Mesendoderm (in vitro differentiated cells): ENCODE measurements at regions not wholly inside any gene's neighbourhood (a gene's known extent, or its start where the extent isn't known, plus 50 kb on each side); places are given as distances from the start of the nearest gene placed in this dataset.

ENCODE experiments used
- DNase-seq: peaks from one replicate; pipeline ENCODE4 v3.0.0; 2013
- H2AK5ac ChIP-seq: 2 replicates; pipeline ENCODE4 v1.6.1; 2013; ENCODE audit warnings: low read length, inconsistent platforms
- H2BK120ac ChIP-seq: 2 replicates; pipeline ENCODE4 v1.6.1; 2013; ENCODE audit warnings: low read depth, mild to moderate bottlenecking, low read length, moderate library complexity, mixed read lengths
- H2BK15ac ChIP-seq: replicated peaks from 2 replicates; pipeline ENCODE4 v1.6.1; 2013; ENCODE audit warnings: low read depth, mild to moderate bottlenecking, moderate library complexity
- H2BK5ac ChIP-seq: 2 replicates; pipeline ENCODE4 v1.6.1; 2013; ENCODE audit warnings: low read length, inconsistent platforms
- H3K18ac ChIP-seq: 2 replicates; pipeline ENCODE4 v1.6.1; 2013; ENCODE audit warnings: mild to moderate bottlenecking, low read length, mixed read lengths
- H3K23ac ChIP-seq: one replicate; pipeline ENCODE4 v1.6.1; 2013; ENCODE audit warnings: low read length
- H3K27ac ChIP-seq: 2 replicates; pipeline ENCODE4 v1.5.1; 2013; ENCODE audit warnings: low read depth, mild to moderate bottlenecking, inconsistent platforms, low read length, moderate library complexity
- H3K27me3 ChIP-seq: 2 replicates; pipeline ENCODE4 v1.6.1; 2013; ENCODE audit warnings: low read length, control low read depth, mild to moderate bottlenecking, inconsistent platforms; ENCODE audit not compliant: insufficient read depth, poor library complexity
- H3K36me3 ChIP-seq: 2 replicates; pipeline ENCODE4 v1.6.1; 2013; ENCODE audit warnings: low read length, inconsistent platforms; ENCODE audit not compliant: control insufficient read depth, insufficient read depth
- H3K4ac ChIP-seq: one replicate; pipeline ENCODE4 v1.6.1; 2013; ENCODE audit warnings: low read depth, mild to moderate bottlenecking, low read length, moderate library complexity
- H3K4me1 ChIP-seq: 2 replicates; pipeline ENCODE4 v1.6.1; 2013; ENCODE audit warnings: low read depth, low read length, inconsistent platforms; ENCODE audit not compliant: control insufficient read depth
- H3K4me2 ChIP-seq: 2 replicates; pipeline ENCODE4 v1.6.1; 2013; ENCODE audit warnings: low read length
- H3K4me3 ChIP-seq: 2 replicates; pipeline ENCODE4 v1.5.1; 2013; ENCODE audit warnings: mild to moderate bottlenecking, low read length
- H3K56ac ChIP-seq: one replicate; pipeline ENCODE4 v1.6.1; 2013; ENCODE audit warnings: low read length
- H3K79me1 ChIP-seq: 2 replicates; pipeline ENCODE4 v1.6.1; 2013; ENCODE audit warnings: low read length, inconsistent platforms
- H3K79me2 ChIP-seq: 2 replicates; pipeline ENCODE4 v1.6.1; 2013; ENCODE audit warnings: mild to moderate bottlenecking, low read length; ENCODE audit not compliant: control insufficient read depth, insufficient read depth
- H3K9ac ChIP-seq: 2 replicates; pipeline ENCODE4 v1.6.1; 2013; ENCODE audit warnings: low read length, inconsistent platforms
- H4K5ac ChIP-seq: one replicate; pipeline ENCODE4 v1.6.1; 2013; ENCODE audit warnings: low read length
- H4K8ac ChIP-seq: one replicate; pipeline ENCODE4 v1.6.1; 2013; ENCODE audit warnings: low read depth, mild to moderate bottlenecking, control low read depth, low read length, moderate library complexity
- WGBS: extraction: QIAGEN DNeasy Blood & Tissue Kit; methylation state at CpG from one replicate; pipeline ENCODE4 v1.1.7; 2013; ENCODE audit warnings: low lambda C conversion rate, missing lambda C conversion rate; ENCODE audit not compliant: insufficient coverage; ENCODE audit errors: extremely low coverage; 5-methylcytosine and 5-hydroxymethylcytosine counted together

DNA sequence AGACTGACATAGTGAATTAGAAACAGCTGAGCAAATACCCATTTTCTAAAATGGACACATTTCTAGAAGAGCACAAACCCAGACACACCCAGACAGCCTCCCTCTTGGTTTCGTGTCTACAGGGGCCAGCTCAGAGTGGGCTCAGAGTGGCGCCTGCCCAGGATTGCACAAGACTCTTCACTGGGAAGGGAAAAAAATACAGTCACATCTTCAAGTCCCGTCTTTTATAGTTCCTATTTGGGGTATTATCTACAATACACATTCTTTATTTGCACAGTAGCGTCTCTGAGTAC is 246.1 kb upstream of the AFDN start:
- Histone ChIP-seq H3K4me2 (no peak overlapping the region), H3K79me1 (no peaks in the 10 kb centered on the region), H3K23ac (no peak overlapping the region), H3K27me3 (no peaks in the 10 kb centered on the region), H3K18ac (no peak overlapping the region), H4K8ac (no peak overlapping the region), H2BK5ac (no peak overlapping the region), H2BK15ac (no peak overlapping the region), H3K4ac (no peak overlapping the region), H3K4me1 (no peaks in the 10 kb centered on the region), H2BK120ac (no peak overlapping the region), H3K4me3 (no peak overlapping the region), H3K36me3 (no peaks in the 10 kb centered on the region), H3K79me2 (no peaks in the 10 kb centered on the region), H2AK5ac (no peak overlapping the region), H3K27ac (no peak overlapping the region), H3K9ac (no peak overlapping the region), H4K5ac (no peak overlapping the region), H3K56ac (no peak overlapping the region)
- no CpG with 5 or more reads among the region's 4 CpGs for WGBS
- DNase-seq: no peak

DNA sequence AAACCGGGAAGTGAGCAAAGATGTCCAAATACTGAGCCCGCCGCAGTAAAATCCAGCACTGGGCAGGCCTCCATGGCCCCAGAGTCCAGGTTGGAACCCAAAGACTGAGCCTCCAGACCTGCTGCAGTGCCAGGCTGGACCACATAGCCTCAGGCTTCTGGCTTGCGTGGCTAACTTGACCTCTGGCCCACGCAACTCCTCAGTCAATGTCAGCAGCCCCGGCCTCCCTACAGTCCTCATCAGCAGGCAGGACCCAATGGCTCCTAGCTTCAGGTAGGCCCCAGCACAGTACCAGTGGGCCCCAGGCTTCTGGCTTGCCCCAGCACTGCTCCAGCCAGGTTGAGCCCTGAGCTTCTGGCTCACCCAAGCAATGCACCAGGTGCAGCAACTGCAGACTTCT is 245.1 kb upstream of the AFDN start:
- Histone ChIP-seq H3K27me3 (no peaks in the 10 kb centered on the region), H3K9ac (no peak overlapping the region), H3K4ac (no peak overlapping the region), H2BK5ac (no peak overlapping the region), H2BK120ac (no peak overlapping the region), H3K79me1 (no peaks in the 10 kb centered on the region), H3K4me3 (no peak overlapping the region), H4K8ac (no peak overlapping the region), H4K5ac (no peak overlapping the region), H3K36me3 (no peaks in the 10 kb centered on the region), H2BK15ac (no peak overlapping the region), H3K4me1 (no peaks in the 10 kb centered on the region), H3K56ac (no peak overlapping the region), H3K18ac (no peak overlapping the region), H2AK5ac (no peak overlapping the region), H3K23ac (no peak overlapping the region), H3K27ac (no peak overlapping the region), H3K79me2 (no peaks in the 10 kb centered on the region), H3K4me2 (no peak overlapping the region)
- no CpG with 5 or more reads among the region's 6 CpGs for WGBS
- no peak for DNase-seq

DNA sequence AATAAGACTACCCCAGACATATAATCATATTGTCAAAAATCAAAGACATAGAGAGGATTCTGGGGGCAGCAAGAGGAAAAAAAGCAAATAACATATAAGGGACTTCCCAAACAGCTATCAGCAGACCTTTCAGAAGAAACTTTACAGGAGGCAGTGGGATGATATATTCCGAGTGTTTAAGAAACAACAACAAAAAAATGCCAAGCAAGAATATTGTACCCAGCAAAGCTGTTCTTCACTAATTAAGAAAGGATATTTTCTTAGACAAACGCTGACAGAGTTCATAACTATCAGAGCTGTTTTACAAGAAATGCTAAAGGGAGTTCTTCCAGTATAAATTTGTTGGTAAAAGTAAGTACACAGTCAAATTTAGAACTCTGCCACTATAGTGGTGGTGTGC is 243.3 kb upstream of the AFDN start:
- DNase-seq: no peak
- no CpG with 5 or more reads among the region's 2 CpGs for WGBS
- H3K56ac ChIP-seq: no peak overlapping the region
- H2BK5ac ChIP-seq: no peak overlapping the region
- no peak overlapping the region for H2BK15ac ChIP-seq
- no peak overlapping the region for H3K18ac ChIP-seq
- no peaks in the 10 kb centered on the region for H3K79me2 ChIP-seq
- no peak overlapping the region for H3K4me3 ChIP-seq
- no peaks in the 10 kb centered on the region for H3K36me3 ChIP-seq
- no peak overlapping the region for H4K8ac ChIP-seq
- no peak overlapping the region for H3K27ac ChIP-seq
- no peaks in the 10 kb centered on the region for H3K4me1 ChIP-seq
- no peak overlapping the region for H3K4ac ChIP-seq
- H4K5ac ChIP-seq: no peak overlapping the region
- no peaks in the 10 kb centered on the region for H3K79me1 ChIP-seq
- H3K4me2 ChIP-seq: no peak overlapping the region
- H3K9ac ChIP-seq: no peak overlapping the region
- no peak overlapping the region for H2AK5ac ChIP-seq
- no peak overlapping the region for H3K23ac ChIP-seq
- H3K27me3 ChIP-seq: no peaks in the 10 kb centered on the region
- no peak overlapping the region for H2BK120ac ChIP-seq

DNA sequence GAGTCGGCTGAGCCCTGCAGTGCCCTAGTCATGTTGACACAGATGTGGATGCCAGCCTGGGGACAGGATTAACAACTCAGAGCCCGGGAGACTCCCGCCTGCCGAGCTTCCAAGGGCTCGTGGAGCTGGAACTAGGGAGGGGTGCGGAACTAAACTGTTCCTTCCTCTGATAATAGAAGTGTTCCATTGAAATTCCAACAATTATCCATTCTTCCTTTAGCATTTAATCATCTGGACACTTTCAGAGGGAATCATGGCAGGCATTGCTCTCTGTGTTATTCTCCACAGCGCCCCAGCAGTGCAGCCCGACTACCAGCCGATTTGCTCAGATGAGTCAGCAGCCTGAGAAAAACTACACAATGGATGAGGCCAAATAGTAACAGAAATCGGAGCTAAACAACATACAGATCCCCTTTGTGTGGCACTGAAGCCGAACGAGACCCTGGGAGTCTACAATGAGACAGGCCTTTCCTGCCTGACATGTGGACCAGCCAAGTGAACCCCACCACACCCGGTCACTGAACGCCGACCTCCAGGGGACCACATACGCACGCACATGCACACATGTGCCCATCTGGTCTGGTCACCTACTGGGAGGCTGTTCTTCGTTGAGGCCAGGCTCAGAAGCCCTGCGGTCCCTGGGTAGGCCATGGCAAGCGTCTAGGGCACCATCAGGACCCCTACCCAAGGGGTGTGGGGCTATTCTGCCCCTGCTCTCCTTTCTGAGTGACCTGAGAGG is 238.4 kb upstream of the AFDN start:
- no peak overlapping the region for H3K56ac ChIP-seq
- no peak overlapping the region for H3K27ac ChIP-seq
- DNase-seq: no peak
- H3K4ac ChIP-seq: no peak overlapping the region
- no peaks in the 10 kb centered on the region for H3K4me1 ChIP-seq
- H3K4me2 ChIP-seq: no peak overlapping the region
- H3K36me3 ChIP-seq: no peaks in the 10 kb centered on the region
- H2AK5ac ChIP-seq: no peak overlapping the region
- no peak overlapping the region for H2BK120ac ChIP-seq
- H3K27me3 ChIP-seq: no peaks in the 10 kb centered on the region
- H2BK5ac ChIP-seq: no peak overlapping the region
- no peaks in the 10 kb centered on the region for H3K79me1 ChIP-seq
- no peaks in the 10 kb centered on the region for H3K79me2 ChIP-seq
- no peak overlapping the region for H4K8ac ChIP-seq
- no peak overlapping the region for H2BK15ac ChIP-seq
- no peak overlapping the region for H3K9ac ChIP-seq
- H3K23ac ChIP-seq: peak overlapping the region; percentile 45
- no peak overlapping the region for H3K18ac ChIP-seq
- no peak overlapping the region for H4K5ac ChIP-seq
- H3K4me3 ChIP-seq: no peak overlapping the region
- WGBS: no CpG with 5 or more reads among the region's 20 CpGs

DNA sequence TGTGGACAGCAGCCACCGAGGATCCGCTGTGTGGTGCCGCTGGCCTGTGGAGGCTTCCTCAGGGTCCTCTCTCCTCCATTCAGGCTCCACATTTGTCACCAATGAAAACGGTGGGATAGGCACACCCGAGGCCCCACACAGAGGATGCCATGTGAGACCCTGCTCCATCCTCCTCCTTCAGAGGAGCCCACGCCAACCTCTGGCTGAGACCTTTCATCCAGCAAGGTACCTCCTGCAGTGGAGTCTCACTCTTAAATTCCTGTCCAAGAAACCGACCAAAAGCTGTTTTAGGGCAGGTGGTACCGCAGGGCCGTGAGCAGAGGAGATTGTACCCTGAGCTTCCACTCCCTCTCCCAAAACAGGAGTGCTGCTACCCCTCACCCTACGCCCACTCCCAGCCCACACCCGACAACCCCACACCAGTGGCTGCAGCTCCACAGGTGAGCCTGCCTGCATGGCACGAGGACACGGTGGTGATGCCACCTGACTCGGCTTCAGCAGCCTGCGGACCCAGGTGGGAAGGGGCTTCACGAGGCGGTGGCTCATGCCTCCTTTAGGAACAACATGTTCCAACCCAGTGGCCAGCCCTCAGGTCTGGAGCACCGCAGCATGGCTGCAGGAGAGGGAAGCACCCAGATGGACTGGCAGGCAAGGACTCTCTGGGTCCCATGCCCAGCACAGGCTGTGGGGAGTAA is 237.6 kb upstream of the AFDN start:
- Histone ChIP-seq H3K27me3 (no peaks in the 10 kb centered on the region), H3K4me3 (no peak overlapping the region), H2BK5ac (no peak overlapping the region), H4K5ac (no peak overlapping the region), H3K4me1 (no peaks in the 10 kb centered on the region), H3K27ac (no peak overlapping the region), H4K8ac (no peak overlapping the region), H3K56ac (no peak overlapping the region), H2AK5ac (no peak overlapping the region), H3K18ac (no peak overlapping the region), H3K23ac (peak overlapping the region; percentile 45), H2BK15ac (no peak overlapping the region), H2BK120ac (no peak overlapping the region), H3K79me2 (no peaks in the 10 kb centered on the region), H3K79me1 (no peaks in the 10 kb centered on the region), H3K4me2 (no peak overlapping the region), H3K36me3 (no peaks in the 10 kb centered on the region), H3K9ac (no peak overlapping the region), H3K4ac (no peak overlapping the region)
- no CpG with 5 or more reads among the region's 18 CpGs for WGBS
- no peak for DNase-seq

DNA sequence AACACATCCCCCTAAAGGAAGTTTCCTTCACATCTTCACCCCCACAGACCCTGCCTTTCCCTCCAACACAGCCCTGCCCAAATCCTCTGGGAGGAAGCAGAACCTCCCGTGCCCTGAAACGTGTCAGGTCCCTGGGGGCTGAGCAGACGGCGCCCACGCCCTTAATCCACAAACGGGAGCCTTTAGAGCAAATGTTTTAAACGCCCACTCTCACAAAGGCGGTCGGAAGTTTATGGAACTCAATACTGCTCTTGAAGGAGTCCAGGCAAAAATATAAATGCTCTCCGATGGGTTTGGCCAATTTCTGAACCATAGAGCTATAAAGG is 237.1 kb upstream of the AFDN start:
- Histone ChIP-seq H2BK15ac (no peak overlapping the region), H3K4me1 (no peaks in the 10 kb centered on the region), H2BK5ac (no peak overlapping the region), H3K56ac (no peak overlapping the region), H3K36me3 (no peaks in the 10 kb centered on the region), H3K23ac (no peak overlapping the region), H4K8ac (no peak overlapping the region), H3K79me2 (no peaks in the 10 kb centered on the region), H3K4me2 (no peak overlapping the region), H3K27ac (no peak overlapping the region), H4K5ac (no peak overlapping the region), H3K27me3 (no peaks in the 10 kb centered on the region), H3K4me3 (no peak overlapping the region), H3K4ac (no peak overlapping the region), H3K9ac (no peak overlapping the region), H2AK5ac (no peak overlapping the region), H3K79me1 (no peaks in the 10 kb centered on the region), H2BK120ac (no peak overlapping the region), H3K18ac (no peak overlapping the region)
- no peak for DNase-seq
- WGBS: no CpG with 5 or more reads among the region's 10 CpGs
